ENCODE measurements at regions not wholly inside any gene's neighbourhood (a gene's known extent, or its start where the extent isn't known, plus 50 kb on each side); places are given as distances from the start of the nearest gene placed in this dataset.

GRCh38 chr3:759106-759505, 333.7 kb upstream of the CNTN6 start:
- TF ChIP-seq MAX (IDR thresholded peaks at IDR 0.05; ENCODE audit: low read depth, low read length) (no peak), CTCF (IDR thresholded peaks at IDR 0.05; ENCODE audit: low read depth, low read length) (no peak), POLR2A (IDR thresholded peaks at IDR 0.05; ENCODE audit: extremely low read depth, insufficient read length) (no peak)
